ENCODE measurements at regions not wholly inside any gene's neighbourhood (a gene's known extent, or its start where the extent isn't known, plus 50 kb on each side); places are given as distances from the start of the nearest gene placed in this dataset.

DNA sequence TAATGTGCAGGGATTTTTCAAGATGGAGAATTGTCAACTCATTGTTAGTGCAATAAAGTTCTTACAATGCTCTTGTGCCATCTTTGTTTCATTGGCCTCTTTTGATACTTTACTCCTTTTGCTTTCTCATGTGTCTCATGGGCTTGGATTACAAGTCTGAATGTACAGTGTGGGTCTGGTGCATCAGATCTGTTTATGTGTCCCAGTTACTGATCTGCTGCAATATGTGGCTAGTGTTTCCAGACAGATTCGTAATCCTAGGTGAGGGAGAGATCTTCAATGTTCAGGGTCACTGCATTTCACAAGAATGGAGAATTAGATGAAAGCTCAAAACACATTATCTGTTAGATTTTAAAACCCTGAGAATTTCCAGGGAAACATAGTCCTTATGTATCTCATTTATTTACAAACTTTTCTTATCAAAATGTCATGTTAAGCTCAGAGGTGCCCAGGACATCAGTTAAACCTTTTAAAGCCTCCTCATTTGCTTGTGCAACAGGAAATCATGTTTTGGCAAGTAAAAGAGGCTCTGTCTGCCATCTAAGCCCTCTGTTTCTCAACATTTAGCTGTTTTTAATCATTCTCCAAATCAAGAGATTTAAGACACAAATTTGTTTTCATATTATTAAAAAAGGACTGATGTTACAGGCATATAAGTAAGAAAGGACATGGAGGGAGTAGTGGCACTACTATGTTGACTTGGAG is 108.1 kb downstream of the NUP35 start:
- TF ChIP-seq, protein P1, sequence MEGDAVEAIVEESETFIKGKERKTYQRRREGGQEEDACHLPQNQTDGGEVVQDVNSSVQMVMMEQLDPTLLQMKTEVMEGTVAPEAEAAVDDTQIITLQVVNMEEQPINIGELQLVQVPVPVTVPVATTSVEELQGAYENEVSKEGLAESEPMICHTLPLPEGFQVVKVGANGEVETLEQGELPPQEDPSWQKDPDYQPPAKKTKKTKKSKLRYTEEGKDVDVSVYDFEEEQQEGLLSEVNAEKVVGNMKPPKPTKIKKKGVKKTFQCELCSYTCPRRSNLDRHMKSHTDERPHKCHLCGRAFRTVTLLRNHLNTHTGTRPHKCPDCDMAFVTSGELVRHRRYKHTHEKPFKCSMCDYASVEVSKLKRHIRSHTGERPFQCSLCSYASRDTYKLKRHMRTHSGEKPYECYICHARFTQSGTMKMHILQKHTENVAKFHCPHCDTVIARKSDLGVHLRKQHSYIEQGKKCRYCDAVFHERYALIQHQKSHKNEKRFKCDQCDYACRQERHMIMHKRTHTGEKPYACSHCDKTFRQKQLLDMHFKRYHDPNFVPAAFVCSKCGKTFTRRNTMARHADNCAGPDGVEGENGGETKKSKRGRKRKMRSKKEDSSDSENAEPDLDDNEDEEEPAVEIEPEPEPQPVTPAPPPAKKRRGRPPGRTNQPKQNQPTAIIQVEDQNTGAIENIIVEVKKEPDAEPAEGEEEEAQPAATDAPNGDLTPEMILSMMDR (IDR thresholded peaks at IDR 0.05) = no peak
- TF ChIP-seq POLR2A (IDR thresholded peaks at IDR 0.05) = no peak
